ENCODE measurements at regions not wholly inside any gene's neighbourhood (a gene's known extent, or its start where the extent isn't known, plus 50 kb on each side); places are given as distances from the start of the nearest gene placed in this dataset.

GRCh38 chr11:122177238-122177637 is 61.2 kb upstream of the BLID start (continued):
- TF ChIP-seq ARID4B (CRISPR knock-in tag; IDR thresholded peaks at IDR 0.05; ENCODE audit: borderline replicate concordance) (no peak), ZNF532 (CRISPR knock-in tag; IDR thresholded peaks at IDR 0.05; ENCODE audit: borderline replicate concordance) (no peak), GTF2I (CRISPR knock-in tag; conservative IDR thresholded peaks at IDR 0.05) (no peak), ATF3 (CRISPR knock-in tag; conservative IDR thresholded peaks at IDR 0.05) (no peak), NFATC4 (CRISPR knock-in tag; IDR thresholded peaks at IDR 0.05) (no peak)

GRCh38 chr11:122176651-122177050 is 60.6 kb upstream of the BLID start:
- CTCF ChIA-PET, result no interaction called here
- no peaks in the 10 kb centered on the region for H3K9me3 Mint-ChIP-seq
- H3K27ac Mint-ChIP-seq, result no peak overlapping the region
- no peak for DNase-seq (ENCODE audit: low spot score)
- H3K36me3 Mint-ChIP-seq, result no peaks in the 10 kb centered on the region
- no peak for ATAC-seq
- H3K4me3 Mint-ChIP-seq, result no peak overlapping the region
- POLR2A ChIA-PET, result no interaction called here
- no peaks in the 10 kb centered on the region for H3K27me3 Mint-ChIP-seq (ENCODE audit: low read depth)
- H3K4me1 Mint-ChIP-seq, result peaks cover 10% of the 10 kb centered on the region
- no peak for TF ChIP-seq ZNF219 (CRISPR knock-in tag; IDR thresholded peaks at IDR 0.05; ENCODE audit: borderline replicate concordance)
- no peak for TF ChIP-seq PRDM15 (CRISPR knock-in tag; IDR thresholded peaks at IDR 0.05)
- no peak for TF ChIP-seq ZNF317 (CRISPR knock-in tag; IDR thresholded peaks at IDR 0.05; ENCODE audit: borderline replicate concordance, low read depth)
- no peak for TF ChIP-seq ARID4B (CRISPR knock-in tag; IDR thresholded peaks at IDR 0.05; ENCODE audit: borderline replicate concordance)
- no peak for TF ChIP-seq IRF2 (CRISPR knock-in tag; IDR thresholded peaks at IDR 0.05; ENCODE audit: borderline replicate concordance, low read depth)
- no peak for TF ChIP-seq TEAD4 (CRISPR knock-in tag; IDR thresholded peaks at IDR 0.05)
- no peak for TF ChIP-seq ZNF423 (CRISPR knock-in tag; IDR thresholded peaks at IDR 0.05)
- no peak for TF ChIP-seq ZBTB43 (CRISPR knock-in tag; IDR thresholded peaks at IDR 0.05)
- no peak for TF ChIP-seq CREM (CRISPR knock-in tag; IDR thresholded peaks at IDR 0.05)
- TF ChIP-seq CREB1 (CRISPR knock-in tag; IDR thresholded peaks at IDR 0.05), result no peak
- no peak for TF ChIP-seq FOXK1 (CRISPR knock-in tag; IDR thresholded peaks at IDR 0.05)
- TF ChIP-seq TCF7 (CRISPR knock-in tag; IDR thresholded peaks at IDR 0.05; ENCODE audit: low read depth), result no peak

Measured in WTC11 (cell line).